HG02623 (cell line): ENCODE measurements at regions not wholly inside any gene's neighbourhood (a gene's known extent, or its start where the extent isn't known, plus 50 kb on each side); places are given as distances from the start of the nearest gene placed in this dataset.

Experiments
- ATAC-seq: cut with Tn5 transposase; IDR thresholded peaks from one replicate; pipeline ENCODE4 v1.9.1; 2021; ENCODE audit warnings: moderate library complexity; ENCODE audit not compliant: unreplicated experiment

- ATAC-seq = no peak
Measured at GRCh38 chr18:62665188-62665587, 50.2 kb upstream of the PHLPP1 start.
